Loucy (cell line): ENCODE measurements at regions not wholly inside any gene's neighbourhood (a gene's known extent, or its start where the extent isn't known, plus 50 kb on each side); places are given as distances from the start of the nearest gene placed in this dataset.

Experiments
- H2AFZ ChIP-seq: fragments of 200-600 bp; sonication (generic); 2 replicates; pipeline ENCODE4 v1.6.0; 2016; ENCODE audit warnings: antibody characterized with exemption, mild to moderate bottlenecking, low read length, moderate library complexity
- H3F3A ChIP-seq: fragments of 200-600 bp; 2 replicates; pipeline ENCODE4 v1.6.0; 2016; ENCODE audit warnings: antibody characterized with exemption, low read depth, mild to moderate bottlenecking
- H3K27me3 ChIP-seq: fragments of 200-600 bp; sonication (generic); 2 replicates; pipeline ENCODE4 v1.6.1; 2014; ENCODE audit warnings: low read length, mild to moderate bottlenecking; ENCODE audit not compliant: insufficient read depth, poor library complexity, severe bottlenecking
- H3K36me3 ChIP-seq: fragments of 200-600 bp; sonication (generic); 2 replicates; pipeline ENCODE4 v1.6.1; 2016; ENCODE audit warnings: low read length; ENCODE audit not compliant: insufficient read depth
- H3K4me1 ChIP-seq: fragments of 200-600 bp; sonication (generic); 2 replicates; pipeline ENCODE4 v1.5.1; 2014; ENCODE audit warnings: low read length, mild to moderate bottlenecking; ENCODE audit not compliant: insufficient read depth, poor library complexity, severe bottlenecking
- H3K4me2 ChIP-seq: fragments of 200-600 bp; sonication (generic); 2 replicates; pipeline ENCODE4 v1.6.0; 2014; ENCODE audit warnings: antibody characterized with exemption, low read length, low read depth, mild to moderate bottlenecking; ENCODE audit not compliant: poor library complexity, severe bottlenecking
- H3K4me3 ChIP-seq: fragments of 200-600 bp; sonication (generic); 2 replicates; pipeline ENCODE4 v1.5.1; 2014; ENCODE audit warnings: low read length, mild to moderate bottlenecking, mixed read lengths; ENCODE audit not compliant: poor library complexity, severe bottlenecking
- H3K79me2 ChIP-seq: fragments of 200-600 bp; sonication (generic); 2 replicates; pipeline ENCODE4 v1.6.1; 2014; ENCODE audit warnings: low read length; ENCODE audit not compliant: insufficient read depth
- H3K9ac ChIP-seq: fragments of 200-600 bp; sonication (generic); 2 replicates; pipeline ENCODE4 v1.6.0; 2014; ENCODE audit warnings: mild to moderate bottlenecking, low read depth, low read length, moderate library complexity; ENCODE audit not compliant: poor library complexity, severe bottlenecking
- H3K9me2 ChIP-seq: fragments of 200-600 bp; sonication (generic); replicated peaks from 2 replicates; pipeline ENCODE4 v1.6.1; 2016; ENCODE audit warnings: low read depth, low read length, mixed read lengths
- H3K9me3 ChIP-seq: fragments of 200-600 bp; sonication (generic); 2 replicates; pipeline ENCODE4 v1.6.1; 2014; ENCODE audit warnings: mild to moderate bottlenecking, antibody characterized with exemption, low read length, low read depth; ENCODE audit not compliant: insufficient read depth
- H4K20me1 ChIP-seq: fragments of 200-600 bp; sonication (generic); 2 replicates; pipeline ENCODE4 v1.6.0; 2014; ENCODE audit warnings: antibody characterized with exemption, low read length, mild to moderate bottlenecking; ENCODE audit not compliant: insufficient read depth, poor library complexity, severe bottlenecking
- CTCF ChIP-seq: fragments of 200-600 bp; sonication (generic); conservative IDR thresholded peaks from 2 replicates; pipeline ENCODE4 v1.5.1; 2014; ENCODE audit warnings: mild to moderate bottlenecking, antibody characterized with exemption, low read length
- EZH2phosphoT487 ChIP-seq: fragments of 200-600 bp; IDR thresholded peaks from 2 replicates; pipeline ENCODE4 v1.6.1; 2018; ENCODE audit warnings: antibody characterized with exemption, mild to moderate bottlenecking, moderate library complexity, borderline replicate concordance

- no peaks in the 10 kb centered on the region for H3K27me3 ChIP-seq
- no peak overlapping the region for H2AFZ ChIP-seq
- H3F3A ChIP-seq, result peaks cover 6% of the 10 kb centered on the region; the same call in 1 of the 2 replicates
- H3K4me2 ChIP-seq, result peak overlapping the region; percentile 86
- peak overlapping the region; percentile 74 for H3K4me3 ChIP-seq
- H3K9me2 ChIP-seq, result no peaks in the 10 kb centered on the region
- H4K20me1 ChIP-seq, result no peaks in the 10 kb centered on the region
- peaks cover 46% of the 10 kb centered on the region for H3K79me2 ChIP-seq
- H3K9ac ChIP-seq, result peak overlapping the region; percentile 70
- no peaks in the 10 kb centered on the region for H3K9me3 ChIP-seq
- peaks cover 64% of the 10 kb centered on the region for H3K4me1 ChIP-seq
- no peaks in the 10 kb centered on the region for H3K36me3 ChIP-seq
- TF ChIP-seq CTCF (no peak), EZH2phosphoT487 (no peak)
These were observed 202.4 kb downstream of the SEC14L1 start for GRCh38 chr17:77343031-77343800.

GRCh38 chr17:77344038-77344437, 203.3 kb downstream of the SEC14L1 start:
- peaks cover 6% of the 10 kb centered on the region; the same call in 1 of the 2 replicates for H3F3A ChIP-seq
- no peaks in the 10 kb centered on the region for H3K36me3 ChIP-seq
- H3K4me2 ChIP-seq, result peak overlapping the region; percentile 86
- H3K27me3 ChIP-seq, result no peaks in the 10 kb centered on the region
- no peaks in the 10 kb centered on the region for H4K20me1 ChIP-seq
- H3K9me3 ChIP-seq, result no peaks in the 10 kb centered on the region
- H3K4me1 ChIP-seq, result peaks cover 59% of the 10 kb centered on the region
- H3K79me2 ChIP-seq, result peaks cover 46% of the 10 kb centered on the region
- TF ChIP-seq CTCF (no peak), EZH2phosphoT487 (no peak)
- H3K9me2 ChIP-seq, result no peaks in the 10 kb centered on the region
- peak overlapping the region; percentile 70 for H3K9ac ChIP-seq
- H3K4me3 ChIP-seq, result peak overlapping the region; percentile 74
- H2AFZ ChIP-seq, result no peak overlapping the region

- Histone ChIP-seq H3K4me1 (peaks cover 57% of the 10 kb centered on the region), H3K9ac (peak overlapping the region; percentile 31), H3K36me3 (no peaks in the 10 kb centered on the region), H3K9me3 (no peaks in the 10 kb centered on the region), H3F3A (peaks cover 6% of the 10 kb centered on the region; the same call in 1 of the 2 replicates), H3K4me3 (no peak overlapping the region), H3K9me2 (no peaks in the 10 kb centered on the region), H2AFZ (no peak overlapping the region), H3K79me2 (peaks cover 52% of the 10 kb centered on the region), H4K20me1 (no peaks in the 10 kb centered on the region), H3K4me2 (peak overlapping the region; percentile 14), H3K27me3 (no peaks in the 10 kb centered on the region)
- TF ChIP-seq CTCF (no peak), EZH2phosphoT487 (no peak)
These were observed 204.6 kb downstream of the SEC14L1 start for GRCh38 chr17:77345260-77345910.
